GM12801 (cell line): ENCODE measurements at regions not wholly inside any gene's neighbourhood (a gene's known extent, or its start where the extent isn't known, plus 50 kb on each side); places are given as distances from the start of the nearest gene placed in this dataset.

ENCODE experiments used
- CTCF ChIP-seq: IDR thresholded peaks from one replicate; pipeline ENCODE4 v1.5.1; 2011; ENCODE audit warnings: control low read depth; ENCODE audit not compliant: insufficient read length; ENCODE audit errors: extremely low read depth

- no peak for TF ChIP-seq CTCF
Measured at GRCh38 chr15:35743321-35743720, 197.4 kb upstream of the DPH6 start.

- TF ChIP-seq CTCF: no peak
Measured at GRCh38 chr15:35746121-35746520, 200.2 kb upstream of the DPH6 start.

- TF ChIP-seq CTCF: no peak
Measured at GRCh38 chr15:35748105-35748504, 202.1 kb upstream of the DPH6 start.

GRCh38 chr15:35750051-35750450 lies 204.1 kb upstream of the DPH6 start:
- no peak for TF ChIP-seq CTCF

- no peak for TF ChIP-seq CTCF
Measured at GRCh38 chr15:35751413-35752133, 205.6 kb upstream of the DPH6 start.

- no peak for TF ChIP-seq CTCF
Measured at GRCh38 chr15:35752134-35752466, 206.1 kb upstream of the DPH6 start.

- no peak for TF ChIP-seq CTCF
Measured at GRCh38 chr15:35753486-35753885, 207.5 kb upstream of the DPH6 start.

GRCh38 chr15:35755237-35755802 lies 209.4 kb upstream of the DPH6 start:
- TF ChIP-seq CTCF: no peak
